Stimulated activated CD8-positive, alpha-beta memory T cell treated with anti-CD3 and anti-CD28 coated beads, Interleukin-12 subunit alpha, Interleukin-12 subunit beta, amount 100 ng/mL, for 24 hours (primary cell): ENCODE measurements at regions not wholly inside any gene's neighbourhood (a gene's known extent, or its start where the extent isn't known, plus 50 kb on each side); places are given as distances from the start of the nearest gene placed in this dataset.

Experiments
- DNase-seq: peaks from one replicate; pipeline ENCODE4 v3.0.0-alpha.2; 2020; ENCODE audit errors: extremely low read depth

GRCh38 chr12:92304371-92305055 is 158.9 kb upstream of the BTG1 start:
- DNase-seq, result no peak

- DNase-seq, result no peak
These were observed 156.6 kb upstream of the BTG1 start for GRCh38 chr12:92302041-92302829.

GRCh38 chr12:92301356-92301755 is 155.7 kb upstream of the BTG1 start:
- no peak for DNase-seq

GRCh38 chr12:92300777-92301176 is 155.1 kb upstream of the BTG1 start:
- DNase-seq, result no peak

GRCh38 chr12:92299744-92300143 is 154.1 kb upstream of the BTG1 start:
- DNase-seq, result no peak

GRCh38 chr12:92299344-92299743 is 153.7 kb upstream of the BTG1 start:
- DNase-seq, result no peak

- no peak for DNase-seq
These were observed 152.5 kb upstream of the BTG1 start for GRCh38 chr12:92297932-92298696.

GRCh38 chr12:92297405-92297804 is 151.8 kb upstream of the BTG1 start:
- DNase-seq, result no peak

GRCh38 chr12:92295523-92295922 is 149.9 kb upstream of the BTG1 start:
- no peak for DNase-seq

- DNase-seq, result no peak
These were observed 149.2 kb upstream of the BTG1 start for GRCh38 chr12:92294676-92295440.

GRCh38 chr12:92292016-92292415 is 146.4 kb upstream of the BTG1 start:
- DNase-seq, result no peak

GRCh38 chr12:92290886-92291285 is 145.2 kb upstream of the BTG1 start:
- DNase-seq, result no peak

GRCh38 chr12:92290350-92290695 is 144.7 kb upstream of the BTG1 start:
- no peak for DNase-seq

GRCh38 chr12:92289629-92290349 is 144.1 kb upstream of the BTG1 start:
- DNase-seq, result no peak

- no peak for DNase-seq
These were observed 142.9 kb upstream of the BTG1 start for GRCh38 chr12:92288561-92288960.

GRCh38 chr12:92278378-92278828 is 132.8 kb upstream of the BTG1 start:
- no peak for DNase-seq

- DNase-seq, result no peak
These were observed 132.1 kb upstream of the BTG1 start for GRCh38 chr12:92277795-92278194.

- DNase-seq, result no peak
These were observed 130.6 kb upstream of the BTG1 start for GRCh38 chr12:92276276-92276675.

- DNase-seq, result no peak
These were observed 130.0 kb upstream of the BTG1 start for GRCh38 chr12:92275443-92276154.

- no peak for DNase-seq
These were observed 127.4 kb upstream of the BTG1 start for GRCh38 chr12:92273076-92273475.
